IMR-90 (cell line): ENCODE measurements at regions not wholly inside any gene's neighbourhood (a gene's known extent, or its start where the extent isn't known, plus 50 kb on each side); places are given as distances from the start of the nearest gene placed in this dataset.

Experiments
- CHD1 ChIP-seq: IDR thresholded peaks from 2 replicates; pipeline ENCODE4 v1.6.1; 2012; ENCODE audit warnings: low read depth, low read length, improper control_type of control experiment
- CTCF ChIP-seq: conservative IDR thresholded peaks from 2 replicates; pipeline ENCODE4 v1.5.1; 2012; ENCODE audit warnings: mild to moderate bottlenecking, low read depth, low read length, improper control_type of control experiment
- FOS ChIP-seq: fragments of 150-350 bp; IDR thresholded peaks from 2 replicates; pipeline ENCODE4 v1.6.1; 2016; ENCODE audit warnings: low read depth, low read length
- MAFK ChIP-seq: IDR thresholded peaks from 2 replicates; pipeline ENCODE4 v1.6.1; 2012; ENCODE audit warnings: low read depth, low read length, improper control_type of control experiment
- POLR2A ChIP-seq: IDR thresholded peaks from 2 replicates; pipeline ENCODE4 v1.6.1; 2012; ENCODE audit warnings: mild to moderate bottlenecking, low read depth, low read length
- RAD21 ChIP-seq: IDR thresholded peaks from 2 replicates; pipeline ENCODE4 v1.6.1; 2012; ENCODE audit warnings: low read length, improper control_type of control experiment
- RCOR1 ChIP-seq: IDR thresholded peaks from 2 replicates; pipeline ENCODE4 v1.6.1; 2012; ENCODE audit warnings: mild to moderate bottlenecking, low read length, improper control_type of control experiment; ENCODE audit not compliant: insufficient replicate concordance
- RFX5 ChIP-seq: IDR thresholded peaks from 2 replicates; pipeline ENCODE4 v1.8.0; 2012; ENCODE audit warnings: low read depth, mild to moderate bottlenecking, low read length, moderate library complexity
- SMC3 ChIP-seq: fragments of 150-350 bp; IDR thresholded peaks from 2 replicates; pipeline ENCODE4 v1.6.1; 2016; ENCODE audit warnings: low read depth, mild to moderate bottlenecking, antibody characterized with exemption, low read length, moderate library complexity
- USF2 ChIP-seq: fragments of 150-350 bp; IDR thresholded peaks from 2 replicates; pipeline ENCODE4 v1.6.1; 2017; ENCODE audit warnings: mild to moderate bottlenecking, antibody characterized with exemption, low read length, low read depth

- no peak for TF ChIP-seq CTCF
- no peak for TF ChIP-seq POLR2A
- no peak for TF ChIP-seq RAD21
- TF ChIP-seq MAFK = no peak
- TF ChIP-seq USF2 = peak; percentile 58; the same call in 1 of the 2 replicates
- TF ChIP-seq RCOR1 = no peak
- TF ChIP-seq SMC3 = no peak
- no peak for TF ChIP-seq FOS
- TF ChIP-seq CHD1 = no peak
- TF ChIP-seq RFX5 = no peak
These were observed 67.9 kb upstream of the ZBTB40 start for GRCh38 chr1:22383526-22384294.
